Astrocyte (in vitro differentiated cells and primary cell): ENCODE measurements at regions not wholly inside any gene's neighbourhood (a gene's known extent, or its start where the extent isn't known, plus 50 kb on each side); places are given as distances from the start of the nearest gene placed in this dataset.

ENCODE experiments used
- EZH2 ChIP-seq: IDR thresholded peaks from 2 replicates; pipeline ENCODE4 v1.6.1; 2012; ENCODE audit warnings: mild to moderate bottlenecking, low read length, inconsistent platforms; ENCODE audit not compliant: insufficient read depth
- TF ChIP-seq, protein P1 (sequence below): IDR thresholded peaks from 2 replicates; pipeline ENCODE4 v1.5.1; 2011; ENCODE audit warnings: low read depth, mild to moderate bottlenecking, inconsistent platforms, low read length, moderate library complexity; ENCODE audit not compliant: insufficient read depth

DNA sequence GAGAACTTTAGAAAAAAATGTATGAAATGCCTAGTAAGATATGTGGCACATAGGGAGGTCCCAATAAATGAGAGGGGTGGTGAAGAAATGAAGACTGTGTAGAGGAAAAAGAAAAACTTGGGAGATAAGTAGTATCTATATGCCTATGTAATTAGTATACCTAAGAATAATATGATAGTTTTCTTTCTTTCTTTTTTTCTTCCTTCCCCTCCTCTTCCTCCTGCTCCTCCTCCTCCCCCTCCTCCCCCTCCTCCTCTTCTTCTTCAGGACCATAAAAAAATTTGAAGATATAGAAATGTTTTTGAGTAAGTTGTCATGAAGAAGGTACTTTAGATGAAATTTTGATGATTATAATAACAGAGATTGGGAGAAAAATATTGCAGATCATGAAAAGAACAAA, 857.4 kb downstream of the MAT2B start:
- TF ChIP-seq, protein P1, sequence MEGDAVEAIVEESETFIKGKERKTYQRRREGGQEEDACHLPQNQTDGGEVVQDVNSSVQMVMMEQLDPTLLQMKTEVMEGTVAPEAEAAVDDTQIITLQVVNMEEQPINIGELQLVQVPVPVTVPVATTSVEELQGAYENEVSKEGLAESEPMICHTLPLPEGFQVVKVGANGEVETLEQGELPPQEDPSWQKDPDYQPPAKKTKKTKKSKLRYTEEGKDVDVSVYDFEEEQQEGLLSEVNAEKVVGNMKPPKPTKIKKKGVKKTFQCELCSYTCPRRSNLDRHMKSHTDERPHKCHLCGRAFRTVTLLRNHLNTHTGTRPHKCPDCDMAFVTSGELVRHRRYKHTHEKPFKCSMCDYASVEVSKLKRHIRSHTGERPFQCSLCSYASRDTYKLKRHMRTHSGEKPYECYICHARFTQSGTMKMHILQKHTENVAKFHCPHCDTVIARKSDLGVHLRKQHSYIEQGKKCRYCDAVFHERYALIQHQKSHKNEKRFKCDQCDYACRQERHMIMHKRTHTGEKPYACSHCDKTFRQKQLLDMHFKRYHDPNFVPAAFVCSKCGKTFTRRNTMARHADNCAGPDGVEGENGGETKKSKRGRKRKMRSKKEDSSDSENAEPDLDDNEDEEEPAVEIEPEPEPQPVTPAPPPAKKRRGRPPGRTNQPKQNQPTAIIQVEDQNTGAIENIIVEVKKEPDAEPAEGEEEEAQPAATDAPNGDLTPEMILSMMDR = no peak
- no peak for TF ChIP-seq EZH2
